ENCODE measurements at regions not wholly inside any gene's neighbourhood (a gene's known extent, or its start where the extent isn't known, plus 50 kb on each side); places are given as distances from the start of the nearest gene placed in this dataset.

DNA sequence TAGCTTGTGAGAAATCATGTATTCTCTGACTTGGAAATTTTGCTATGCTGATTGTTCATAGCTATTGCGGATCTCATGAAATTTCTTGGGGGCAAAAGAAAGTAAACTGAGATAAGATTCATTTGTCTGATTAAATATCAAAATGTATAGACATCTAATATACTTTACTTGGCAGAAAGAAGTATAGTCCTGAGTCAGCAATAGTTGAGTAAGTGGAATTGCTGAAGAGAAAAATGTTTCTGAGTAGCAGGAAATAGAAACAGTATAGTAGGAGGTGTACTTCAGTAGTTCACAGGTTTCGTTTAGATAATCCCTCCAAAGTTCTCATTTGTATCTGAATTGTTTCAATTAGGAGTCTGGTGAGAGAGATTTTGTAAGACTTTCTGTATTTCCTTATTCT is 705.9 kb downstream of the MCTP2 start:
- no peak overlapping the region for H3K27ac ChIP-seq (ENCODE audit: low read length)
- no peaks in the 10 kb centered on the region for H3K4me1 ChIP-seq (ENCODE audit: insufficient read depth, low read length)
- no peaks in the 10 kb centered on the region for H3K36me3 ChIP-seq (ENCODE audit: insufficient read depth, low read length)
- H4K20me1 ChIP-seq (ENCODE audit: insufficient read depth, low read length) = no peaks in the 10 kb centered on the region
- H3K4me2 ChIP-seq (ENCODE audit: insufficient read depth, low read length) = no peak overlapping the region
- H3K9ac ChIP-seq (ENCODE audit: low read depth, low read length) = no peak overlapping the region
- no peak for ATAC-seq (ENCODE audit: insufficient read depth, low read depth)
- TF ChIP-seq EZH2 (IDR thresholded peaks at IDR 0.05; ENCODE audit: borderline replicate concordance, low read depth, low read length, severe bottlenecking) = no peak
- TF ChIP-seq, protein P1, sequence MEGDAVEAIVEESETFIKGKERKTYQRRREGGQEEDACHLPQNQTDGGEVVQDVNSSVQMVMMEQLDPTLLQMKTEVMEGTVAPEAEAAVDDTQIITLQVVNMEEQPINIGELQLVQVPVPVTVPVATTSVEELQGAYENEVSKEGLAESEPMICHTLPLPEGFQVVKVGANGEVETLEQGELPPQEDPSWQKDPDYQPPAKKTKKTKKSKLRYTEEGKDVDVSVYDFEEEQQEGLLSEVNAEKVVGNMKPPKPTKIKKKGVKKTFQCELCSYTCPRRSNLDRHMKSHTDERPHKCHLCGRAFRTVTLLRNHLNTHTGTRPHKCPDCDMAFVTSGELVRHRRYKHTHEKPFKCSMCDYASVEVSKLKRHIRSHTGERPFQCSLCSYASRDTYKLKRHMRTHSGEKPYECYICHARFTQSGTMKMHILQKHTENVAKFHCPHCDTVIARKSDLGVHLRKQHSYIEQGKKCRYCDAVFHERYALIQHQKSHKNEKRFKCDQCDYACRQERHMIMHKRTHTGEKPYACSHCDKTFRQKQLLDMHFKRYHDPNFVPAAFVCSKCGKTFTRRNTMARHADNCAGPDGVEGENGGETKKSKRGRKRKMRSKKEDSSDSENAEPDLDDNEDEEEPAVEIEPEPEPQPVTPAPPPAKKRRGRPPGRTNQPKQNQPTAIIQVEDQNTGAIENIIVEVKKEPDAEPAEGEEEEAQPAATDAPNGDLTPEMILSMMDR (IDR thresholded peaks at IDR 0.05; ENCODE audit: borderline replicate concordance, extremely low read depth, low read length, poor library complexity, severe bottlenecking) = no peak
- H3K9me3 ChIP-seq (ENCODE audit: insufficient read depth, low read length, severe bottlenecking) = no peaks in the 10 kb centered on the region
- H2AFZ ChIP-seq (ENCODE audit: low read depth, low read length) = no peak overlapping the region
- no peak overlapping the region for H3K4me3 ChIP-seq (ENCODE audit: low read depth in 1 of 2, low read length in 2 of 2)
- no peak for DNase-seq
- no peaks in the 10 kb centered on the region for H3K27me3 ChIP-seq (ENCODE audit: insufficient read depth, low read length, poor library complexity)
- H3K79me2 ChIP-seq (ENCODE audit: insufficient read depth, low read length) = no peaks in the 10 kb centered on the region

DNA sequence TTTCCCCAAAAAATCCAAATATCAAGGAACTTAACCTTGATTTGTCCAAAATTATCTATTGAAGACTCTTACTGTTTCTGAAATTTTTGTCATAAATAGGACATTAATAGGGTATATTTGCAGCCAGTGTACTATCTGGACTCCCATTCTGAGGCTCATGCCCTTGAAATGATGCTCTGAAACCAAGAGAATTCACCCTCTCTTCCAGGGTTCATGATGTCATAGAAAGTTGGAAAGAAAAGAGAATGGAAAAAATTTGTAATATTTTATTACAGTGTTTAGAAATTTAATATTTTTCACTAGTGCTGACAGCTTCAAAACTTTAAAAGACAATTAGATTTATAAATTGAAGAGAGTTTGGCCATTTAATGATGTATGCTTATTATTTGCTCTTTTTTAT is 712.5 kb downstream of the MCTP2 start:
- no peak for DNase-seq
- no peak overlapping the region for H3K4me3 ChIP-seq (ENCODE audit: low read depth in 1 of 2, low read length in 2 of 2)
- no peak overlapping the region for H3K27ac ChIP-seq (ENCODE audit: low read length)
- H3K79me2 ChIP-seq (ENCODE audit: insufficient read depth, low read length) = no peaks in the 10 kb centered on the region
- no peak overlapping the region for H3K9ac ChIP-seq (ENCODE audit: low read depth, low read length)
- TF ChIP-seq, protein P1 (IDR thresholded peaks at IDR 0.05; ENCODE audit: borderline replicate concordance, extremely low read depth, low read length, poor library complexity, severe bottlenecking) = no peak
- TF ChIP-seq EZH2 (IDR thresholded peaks at IDR 0.05; ENCODE audit: borderline replicate concordance, low read depth, low read length, severe bottlenecking) = no peak
- no peak overlapping the region for H2AFZ ChIP-seq (ENCODE audit: low read depth, low read length)
- H3K9me3 ChIP-seq (ENCODE audit: insufficient read depth, low read length, severe bottlenecking) = no peaks in the 10 kb centered on the region
- no peak for ATAC-seq (ENCODE audit: insufficient read depth, low read depth)
- H3K4me2 ChIP-seq (ENCODE audit: insufficient read depth, low read length) = no peak overlapping the region
- H3K27me3 ChIP-seq (ENCODE audit: insufficient read depth, low read length, poor library complexity) = no peaks in the 10 kb centered on the region
- H4K20me1 ChIP-seq (ENCODE audit: insufficient read depth, low read length) = no peaks in the 10 kb centered on the region
- no peaks in the 10 kb centered on the region for H3K4me1 ChIP-seq (ENCODE audit: insufficient read depth, low read length)
- H3K36me3 ChIP-seq (ENCODE audit: insufficient read depth, low read length) = no peaks in the 10 kb centered on the region

DNA sequence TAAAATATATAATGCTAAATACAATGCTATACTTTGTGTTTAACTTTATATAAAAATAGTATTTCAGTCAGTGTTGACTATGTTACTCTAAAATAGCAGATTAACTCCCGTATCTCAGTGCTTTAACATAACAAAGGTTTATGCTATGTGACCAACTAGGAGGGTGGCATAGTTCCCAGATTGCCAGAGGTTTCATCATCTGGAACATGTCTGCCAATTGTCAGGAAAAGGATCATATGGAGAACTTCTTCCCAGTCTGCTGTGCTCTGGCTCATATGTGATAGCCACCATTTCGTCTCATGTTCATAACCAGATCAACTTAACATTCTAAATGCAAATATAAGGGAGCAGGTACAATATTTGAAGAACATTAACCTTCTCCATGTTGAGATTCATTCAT is 720.2 kb downstream of the MCTP2 start:
- H4K20me1 ChIP-seq (ENCODE audit: insufficient read depth, low read length) = no peaks in the 10 kb centered on the region
- TF ChIP-seq EZH2 (IDR thresholded peaks at IDR 0.05; ENCODE audit: borderline replicate concordance, low read depth, low read length, severe bottlenecking) = no peak
- TF ChIP-seq, protein P1 (IDR thresholded peaks at IDR 0.05; ENCODE audit: borderline replicate concordance, extremely low read depth, low read length, poor library complexity, severe bottlenecking) = no peak
- H3K9me3 ChIP-seq (ENCODE audit: insufficient read depth, low read length, severe bottlenecking) = no peaks in the 10 kb centered on the region
- H3K27me3 ChIP-seq (ENCODE audit: insufficient read depth, low read length, poor library complexity) = no peaks in the 10 kb centered on the region
- H2AFZ ChIP-seq (ENCODE audit: low read depth, low read length) = no peak overlapping the region
- H3K4me2 ChIP-seq (ENCODE audit: insufficient read depth, low read length) = no peak overlapping the region
- no peaks in the 10 kb centered on the region for H3K79me2 ChIP-seq (ENCODE audit: insufficient read depth, low read length)
- H3K9ac ChIP-seq (ENCODE audit: low read depth, low read length) = no peak overlapping the region
- H3K4me3 ChIP-seq (ENCODE audit: low read depth in 1 of 2, low read length in 2 of 2) = no peak overlapping the region
- H3K27ac ChIP-seq (ENCODE audit: low read length) = no peak overlapping the region
- DNase-seq = no peak
- H3K36me3 ChIP-seq (ENCODE audit: insufficient read depth, low read length) = no peaks in the 10 kb centered on the region
- no peak for ATAC-seq (ENCODE audit: insufficient read depth, low read depth)
- no peaks in the 10 kb centered on the region for H3K4me1 ChIP-seq (ENCODE audit: insufficient read depth, low read length)

DNA sequence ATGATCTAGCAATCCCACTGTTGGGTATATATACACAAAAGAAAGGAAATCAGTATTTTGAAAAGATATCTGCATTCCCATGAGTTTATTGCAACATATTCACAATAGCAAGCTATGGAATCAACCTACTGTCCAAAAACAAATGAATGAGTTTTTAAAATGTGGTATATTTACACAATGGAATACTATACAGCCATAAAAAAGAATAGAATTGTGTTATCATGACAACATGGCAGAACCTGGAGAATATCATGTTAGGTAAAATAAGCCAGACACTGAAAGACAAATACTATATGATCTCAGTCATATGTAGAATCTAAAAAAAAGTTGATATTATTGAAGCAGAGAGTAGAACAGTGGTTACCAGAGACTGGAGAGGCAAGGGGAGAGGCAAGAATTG is 732.6 kb downstream of the MCTP2 start:
- no peak for TF ChIP-seq EZH2 (IDR thresholded peaks at IDR 0.05; ENCODE audit: borderline replicate concordance, low read depth, low read length, severe bottlenecking)
- TF ChIP-seq, protein P1 (IDR thresholded peaks at IDR 0.05; ENCODE audit: borderline replicate concordance, extremely low read depth, low read length, poor library complexity, severe bottlenecking) = no peak
- H3K27me3 ChIP-seq (ENCODE audit: insufficient read depth, low read length, poor library complexity) = no peaks in the 10 kb centered on the region
- H2AFZ ChIP-seq (ENCODE audit: low read depth, low read length) = no peak overlapping the region
- no peak overlapping the region for H3K4me3 ChIP-seq (ENCODE audit: low read depth in 1 of 2, low read length in 2 of 2)
- DNase-seq (no peak), ATAC-seq (ENCODE audit: insufficient read depth, low read depth) (no peak)
- no peak overlapping the region for H3K4me2 ChIP-seq (ENCODE audit: insufficient read depth, low read length)
- H3K9me3 ChIP-seq (ENCODE audit: insufficient read depth, low read length, severe bottlenecking) = no peaks in the 10 kb centered on the region
- no peak overlapping the region for H3K27ac ChIP-seq (ENCODE audit: low read length)
- no peaks in the 10 kb centered on the region for H3K36me3 ChIP-seq (ENCODE audit: insufficient read depth, low read length)
- H4K20me1 ChIP-seq (ENCODE audit: insufficient read depth, low read length) = no peaks in the 10 kb centered on the region
- no peak overlapping the region for H3K9ac ChIP-seq (ENCODE audit: low read depth, low read length)
- no peaks in the 10 kb centered on the region for H3K4me1 ChIP-seq (ENCODE audit: insufficient read depth, low read length)
- no peaks in the 10 kb centered on the region for H3K79me2 ChIP-seq (ENCODE audit: insufficient read depth, low read length)
